NCI-H1417 treated with DMSO at 0.1 percent for 48 hours (cell line): ENCODE measurements at regions not wholly inside any gene's neighbourhood (a gene's known extent, or its start where the extent isn't known, plus 50 kb on each side); places are given as distances from the start of the nearest gene placed in this dataset.

Experiments used
- DNase-seq: peaks from one replicate; lab custom pipeline; 2025; lab: John Stamatoyannopoulos, UW

DNA sequence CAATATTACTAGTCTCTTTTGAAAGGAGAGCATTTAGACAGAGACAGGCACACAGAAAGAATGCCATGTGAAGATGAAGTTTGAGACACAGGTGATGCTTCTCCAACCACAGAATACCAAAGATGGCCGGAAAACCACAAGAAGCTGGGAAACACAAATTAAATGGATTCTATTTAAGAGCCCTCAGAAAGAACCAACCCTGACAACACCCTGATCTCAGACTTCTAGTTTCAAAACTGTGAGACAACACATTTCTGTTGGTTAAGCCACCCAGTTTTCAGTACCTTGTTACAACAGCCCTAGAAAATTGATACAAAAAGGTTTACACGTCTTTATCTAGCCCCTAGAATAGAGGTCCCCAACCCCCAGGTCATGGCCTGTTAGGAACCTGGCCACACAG lies 79.8 kb upstream of the CCNG1 start:
- no peak for DNase-seq

DNA sequence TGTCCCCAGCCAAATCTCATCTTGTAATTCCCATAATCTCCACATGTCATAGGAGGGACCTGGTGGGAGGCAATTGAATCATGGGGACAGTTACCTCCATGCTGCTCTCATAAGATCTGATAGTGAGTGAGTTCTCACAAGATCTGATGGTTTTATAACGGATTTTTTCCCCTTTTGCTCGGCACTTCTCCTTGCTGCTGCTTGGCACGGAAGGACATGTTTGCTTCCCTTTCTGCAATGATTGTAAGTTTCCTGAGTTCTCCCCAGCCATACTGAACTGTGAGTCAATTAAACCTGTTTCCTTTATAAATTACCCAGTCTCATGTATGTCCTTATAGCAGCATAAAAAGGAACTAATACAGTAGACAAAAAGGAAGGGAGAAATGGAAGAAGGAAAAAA lies 76.7 kb upstream of the CCNG1 start:
- no peak for DNase-seq

DNA sequence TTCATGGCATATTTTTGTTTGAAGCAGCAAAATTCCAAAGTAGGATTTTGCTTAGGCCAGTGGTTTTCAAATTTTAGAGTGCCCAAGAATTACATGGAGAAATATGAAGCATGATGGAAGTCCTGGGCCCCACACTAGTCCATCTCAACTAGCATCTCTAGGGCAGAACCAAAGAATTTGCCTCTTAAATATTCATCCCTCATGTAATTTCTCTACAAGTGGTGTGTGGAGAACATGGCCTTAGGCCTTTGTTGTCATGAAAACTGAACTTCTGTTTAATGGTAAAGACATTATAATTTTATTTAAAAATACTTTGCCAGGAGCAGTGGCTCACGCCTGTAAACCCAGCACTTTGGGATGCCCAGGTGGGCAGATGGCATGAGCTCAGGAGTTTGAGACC lies 75.9 kb upstream of the CCNG1 start:
- no peak for DNase-seq

DNA sequence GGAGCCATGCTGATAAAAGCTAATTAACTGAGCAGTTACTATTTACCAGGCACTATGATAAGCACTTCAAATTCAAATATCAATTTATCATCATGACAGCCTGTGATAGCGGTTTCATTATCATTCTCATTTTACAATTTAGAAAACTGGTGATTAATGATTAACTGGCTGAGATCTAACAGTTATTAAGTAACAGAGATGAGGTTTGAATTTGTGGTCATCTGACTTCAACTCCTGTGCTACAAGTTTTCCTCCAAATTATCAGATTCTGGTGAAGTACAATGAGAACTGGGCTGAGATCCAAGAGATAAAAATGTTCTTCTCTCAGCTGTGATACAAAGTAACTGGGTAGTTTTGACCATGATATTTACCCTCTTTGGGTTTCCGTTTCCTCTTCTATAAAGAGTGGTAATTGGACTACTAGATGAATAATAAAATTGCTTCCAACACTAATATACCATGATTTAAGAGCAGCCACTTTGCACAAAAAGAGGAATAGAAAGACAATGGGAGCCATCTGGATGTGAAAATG lies 74.5 kb upstream of the CCNG1 start:
- no peak for DNase-seq

DNA sequence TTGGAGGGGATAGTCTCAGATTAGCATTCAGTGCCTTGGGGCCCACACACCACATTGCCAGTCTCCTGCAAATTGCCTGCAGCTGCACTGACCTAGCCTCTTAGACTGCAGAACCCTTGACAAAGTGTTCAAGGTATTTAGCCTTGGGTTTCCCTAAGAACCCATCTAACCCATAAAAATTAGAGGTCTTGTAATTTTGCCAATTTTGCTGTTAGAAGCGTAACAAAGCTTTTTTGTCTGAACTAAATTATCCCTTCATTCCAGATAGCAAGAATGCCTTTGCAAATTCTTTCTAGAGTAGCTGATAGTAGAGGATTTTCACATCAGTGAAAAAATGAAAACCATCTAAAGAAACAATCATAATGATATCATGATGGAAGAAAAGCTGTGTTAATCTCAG lies 74.0 kb upstream of the CCNG1 start:
- DNase-seq: no peak

DNA sequence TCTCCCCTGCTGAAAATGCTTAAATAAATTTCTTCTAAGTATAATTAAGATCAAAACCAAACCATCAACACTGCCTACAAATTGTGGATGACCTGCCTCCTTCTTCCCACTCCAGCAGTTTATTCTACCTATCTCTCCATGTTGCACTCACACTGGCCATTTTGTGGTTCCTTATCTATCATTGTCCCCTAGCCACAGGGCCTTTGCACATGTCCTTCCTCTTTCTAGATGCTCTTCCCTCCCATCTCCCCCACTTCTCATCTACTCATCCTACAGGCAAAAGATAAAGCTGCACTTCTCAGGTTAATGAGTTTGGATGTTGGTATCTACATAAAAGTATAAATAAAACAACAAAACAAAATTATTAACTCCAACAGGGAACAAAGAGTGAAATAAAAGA lies 70.6 kb upstream of the CCNG1 start:
- DNase-seq: no peak

DNA sequence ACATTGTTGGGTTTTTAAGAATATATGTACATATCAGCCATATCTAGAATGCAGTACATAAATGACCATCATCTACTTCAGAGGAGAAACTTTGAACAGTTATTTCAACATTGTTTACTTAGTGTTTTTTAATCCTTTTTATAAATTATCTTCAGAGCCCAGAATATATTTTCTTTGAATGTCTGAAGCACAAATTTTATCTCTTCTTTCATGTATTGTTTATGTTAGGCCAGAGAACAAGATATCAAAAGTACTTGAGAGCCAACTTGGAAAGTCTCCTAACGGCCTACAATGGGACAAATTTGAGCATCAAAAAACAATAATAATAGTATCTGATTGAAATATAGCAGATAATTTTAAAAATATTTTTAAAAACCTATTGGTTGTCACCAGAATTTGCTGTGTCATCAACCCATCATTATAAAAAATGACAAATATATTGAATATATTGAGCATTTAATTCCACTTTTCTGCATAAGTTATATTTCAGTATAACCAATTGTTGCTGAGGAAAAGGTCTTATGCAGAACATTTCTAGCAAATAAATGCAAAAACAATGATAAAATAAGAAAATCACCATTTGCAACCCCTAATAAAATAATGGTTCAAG lies 67.5 kb upstream of the CCNG1 start:
- no peak for DNase-seq

DNA sequence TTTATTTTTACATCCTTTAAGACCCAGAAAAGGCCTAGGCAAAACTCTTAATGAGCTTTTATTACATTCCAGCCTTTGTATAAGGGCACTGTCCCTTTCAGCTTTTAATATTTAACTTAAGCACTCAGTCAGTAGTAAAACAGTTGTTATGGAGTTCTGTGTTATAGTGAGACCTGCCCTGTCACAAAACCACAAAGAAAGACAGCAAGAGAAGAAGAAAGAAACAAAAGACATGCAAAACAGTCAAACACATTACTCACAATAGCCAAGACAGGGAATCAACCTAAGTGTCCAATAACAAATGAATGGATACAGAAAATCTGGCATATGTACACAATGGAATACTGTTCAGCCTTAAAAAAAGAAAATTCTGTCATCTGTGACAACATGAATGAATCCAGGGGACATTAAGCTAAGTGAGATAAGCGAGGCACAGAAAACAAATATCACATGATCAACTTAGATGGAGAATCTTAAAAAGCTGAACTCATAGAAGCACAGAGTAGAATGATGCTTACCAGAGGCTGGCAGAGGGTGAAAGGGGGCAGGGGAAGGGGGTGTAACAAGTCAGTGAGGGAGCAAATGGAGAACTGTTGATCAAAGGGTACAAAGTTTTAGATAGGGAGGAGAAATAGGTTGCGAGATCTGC lies 63.8 kb upstream of the CCNG1 start:
- no peak for DNase-seq

DNA sequence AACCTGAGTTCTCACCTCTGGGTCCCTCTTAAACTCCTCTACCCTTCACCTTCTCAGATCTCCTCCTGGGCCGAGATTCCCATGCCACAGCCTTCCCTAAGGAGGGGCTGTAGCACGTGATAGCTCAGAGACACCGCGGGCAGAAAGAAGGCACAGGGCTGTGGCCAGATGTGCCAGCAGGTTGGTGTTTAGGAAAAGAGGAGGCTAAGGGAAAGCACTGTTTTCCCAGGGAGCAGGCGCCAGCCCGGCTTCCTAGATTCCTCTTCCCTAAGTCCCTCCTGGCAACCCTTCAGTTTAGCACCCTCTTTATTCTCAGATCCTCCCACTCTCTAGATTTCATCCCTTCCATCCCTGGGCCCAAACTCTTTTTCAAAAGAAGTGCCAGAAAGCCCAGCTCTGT lies 59.4 kb upstream of the CCNG1 start:
- DNase-seq: no peak

DNA sequence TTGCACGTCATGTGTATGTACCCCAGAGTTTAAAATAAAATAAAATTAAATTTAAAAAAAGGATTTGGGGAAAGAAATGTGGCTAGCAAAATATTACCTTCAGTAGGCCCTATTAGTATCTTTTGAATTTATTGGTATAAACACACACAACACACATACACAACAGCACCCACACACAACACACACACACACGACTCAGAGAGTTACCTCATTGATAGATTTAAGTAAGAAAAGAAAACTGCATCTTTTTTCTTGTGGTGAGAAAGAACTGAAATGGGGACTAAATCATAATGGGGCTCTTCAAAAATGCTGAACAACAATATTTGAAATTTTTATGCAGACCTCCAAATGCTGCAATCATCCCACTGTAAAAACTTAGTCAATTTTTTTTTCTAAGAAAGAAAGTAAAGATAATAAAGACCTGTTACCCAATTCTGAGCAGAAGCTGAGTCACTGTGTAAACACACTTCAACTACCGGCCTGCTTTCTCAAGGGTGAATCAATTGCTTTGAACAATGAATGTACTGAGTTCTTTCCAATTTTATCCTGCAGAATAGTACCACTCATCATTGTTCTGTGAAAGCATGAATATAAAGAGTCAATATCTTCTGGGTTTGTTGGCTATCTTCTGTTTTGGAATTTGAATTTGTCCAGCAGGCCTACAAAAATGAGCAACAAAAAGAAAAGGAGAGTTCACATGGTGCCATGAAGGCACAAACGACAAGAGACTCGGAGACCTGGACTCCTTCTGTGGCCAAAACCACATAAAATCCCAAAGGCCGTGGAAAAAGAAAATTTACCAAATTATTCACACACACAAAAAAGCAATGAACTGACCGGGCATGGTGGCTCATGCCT lies 57.9 kb upstream of the CCNG1 start:
- DNase-seq: no peak

DNA sequence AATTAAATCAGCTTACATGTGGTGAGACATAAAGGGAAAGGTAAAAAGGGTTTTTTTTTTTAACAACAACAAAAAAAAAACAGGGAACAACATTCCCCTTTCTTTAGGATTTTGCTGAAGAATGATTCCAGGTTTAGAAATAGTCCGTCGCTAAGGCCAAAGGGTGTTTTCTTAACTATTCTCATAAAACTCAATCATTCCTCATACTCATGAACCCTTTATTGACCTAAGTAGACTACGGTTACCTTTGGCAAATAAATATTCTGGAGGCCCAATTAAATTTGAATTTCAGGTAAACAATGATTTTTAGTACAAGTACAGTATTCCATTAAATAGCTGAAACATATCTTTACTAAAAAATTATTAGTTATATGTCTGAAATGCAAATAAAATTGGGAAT lies 55.6 kb upstream of the CCNG1 start:
- no peak for DNase-seq

DNA sequence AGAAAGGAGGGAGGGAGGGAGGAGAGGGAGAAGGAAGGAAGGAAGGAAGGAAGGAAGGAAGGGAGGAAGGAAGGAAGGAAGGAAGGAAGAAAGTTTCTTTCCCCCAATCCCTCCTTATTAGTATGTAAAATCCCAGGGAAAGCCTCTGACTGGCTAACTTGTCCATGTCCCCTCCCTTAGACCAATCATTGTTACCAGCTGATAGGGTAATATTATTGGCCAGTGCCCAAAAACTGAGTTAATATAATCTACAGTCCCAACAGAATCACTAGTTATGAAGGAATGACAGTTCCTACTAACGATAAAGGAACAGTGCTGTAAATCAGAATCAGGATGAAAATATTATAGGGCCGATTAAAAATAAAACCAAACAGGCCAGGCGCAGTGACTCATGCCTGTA lies 53.6 kb upstream of the CCNG1 start:
- no peak for DNase-seq

DNA sequence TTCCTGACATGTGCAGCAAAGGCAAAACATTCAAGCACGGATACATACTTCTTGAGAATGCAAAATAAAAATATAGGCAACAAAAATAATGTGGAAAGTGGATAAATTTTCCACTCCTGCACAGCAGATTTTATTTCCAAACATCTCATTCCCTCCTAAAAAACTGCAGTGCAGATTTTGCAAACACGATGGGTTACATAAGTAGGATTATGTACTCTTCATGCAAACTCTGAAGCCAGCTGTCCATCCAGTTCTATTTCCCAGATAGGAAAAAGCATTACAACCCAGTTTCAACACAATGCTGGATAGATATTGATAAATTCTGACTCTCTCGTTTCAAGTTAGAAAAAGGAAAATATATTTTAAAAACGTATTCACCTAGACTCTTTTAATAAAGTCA lies 52.7 kb upstream of the CCNG1 start:
- DNase-seq: no peak

DNA sequence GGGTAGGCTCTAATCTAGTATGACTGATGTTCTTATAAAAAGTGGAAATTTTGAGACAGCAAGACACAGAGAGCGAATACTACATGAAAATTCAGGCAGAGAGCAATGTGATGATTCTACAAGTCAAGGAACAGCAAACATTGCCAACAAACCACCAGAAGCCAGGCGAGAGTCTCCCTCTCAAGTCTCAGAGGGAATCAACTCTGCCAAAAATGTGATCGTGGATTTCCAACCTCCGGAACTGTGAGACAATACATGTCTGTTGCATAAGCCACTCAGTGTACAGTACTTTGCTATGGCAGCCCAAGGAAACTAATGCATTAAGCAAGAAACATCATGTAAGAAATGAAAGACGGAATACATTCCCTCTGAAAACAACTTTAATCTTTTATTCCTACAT lies 52.1 kb upstream of the CCNG1 start:
- DNase-seq: no peak

DNA sequence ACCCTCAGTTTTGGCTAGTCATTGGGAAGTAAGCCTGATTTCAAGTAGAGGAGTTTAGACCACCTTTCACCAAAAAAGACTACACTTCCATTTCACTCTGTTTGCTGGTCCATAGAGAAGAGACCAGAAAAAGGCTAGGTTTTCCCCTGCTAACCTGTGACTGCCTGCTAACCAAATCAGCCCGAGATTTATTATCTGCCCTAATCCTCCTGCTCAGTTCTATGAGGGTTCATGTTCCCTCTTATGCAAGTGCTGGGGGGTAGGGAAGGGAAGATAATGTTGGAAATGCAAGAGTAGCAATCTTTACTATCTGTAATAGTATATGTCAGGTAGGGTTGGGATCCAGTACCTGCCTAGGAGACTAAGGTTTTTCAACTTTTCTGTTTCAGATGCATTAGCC lies 51.6 kb upstream of the CCNG1 start:
- DNase-seq: no peak

DNA sequence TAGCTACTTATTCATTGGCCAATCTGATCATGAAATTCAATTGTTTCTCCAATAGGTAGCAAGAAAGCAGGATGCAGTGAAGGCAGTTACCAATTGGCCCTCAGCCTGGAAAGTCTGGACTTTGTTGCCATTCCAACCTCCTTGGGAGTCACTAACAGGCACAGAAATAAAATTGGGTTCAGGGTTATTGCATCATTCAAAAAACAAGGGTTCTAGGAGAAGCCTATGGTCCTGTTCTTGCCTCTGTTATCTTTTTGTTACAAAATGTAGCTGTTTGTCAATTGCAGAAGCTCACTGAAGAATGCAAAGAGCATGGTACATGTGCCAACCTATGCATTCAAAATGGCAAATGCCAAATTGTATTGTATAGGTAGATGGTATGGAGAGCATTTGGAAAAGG lies 51.0 kb upstream of the CCNG1 start:
- DNase-seq: no peak

DNA sequence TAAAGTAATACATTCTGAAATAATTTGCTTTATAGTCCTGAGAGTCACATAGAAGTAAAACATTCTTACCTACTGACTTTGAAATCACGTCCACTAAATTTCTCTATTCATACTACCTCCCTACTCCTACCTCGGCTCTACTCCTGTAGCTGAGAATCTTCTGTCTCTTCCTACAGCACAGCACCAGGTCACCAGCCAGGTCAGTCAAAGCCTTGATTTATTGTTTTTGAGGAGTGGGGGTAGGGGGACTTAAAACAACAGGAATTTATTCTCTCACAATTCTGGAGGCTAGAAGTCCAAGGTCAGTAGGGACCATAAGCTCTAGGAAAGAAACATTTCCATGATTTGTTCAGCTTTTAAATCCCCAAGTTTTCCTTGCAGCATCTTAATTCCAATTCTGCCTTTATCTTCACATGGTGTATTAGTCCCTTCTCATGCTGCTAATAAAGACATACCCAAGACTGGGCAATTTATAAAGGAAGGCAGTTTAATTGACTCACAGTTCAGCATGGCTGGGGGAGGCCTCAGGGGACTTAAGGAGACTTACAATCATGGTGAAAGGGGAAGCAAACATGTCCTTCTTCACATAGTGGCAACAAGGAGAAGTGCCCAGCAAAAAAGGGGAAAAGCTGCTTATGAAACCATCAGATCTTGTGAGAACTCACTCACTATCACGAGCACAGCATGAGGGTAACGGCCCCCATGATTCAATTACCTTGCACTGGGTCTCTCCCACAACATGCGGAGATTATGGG lies 49.6 kb upstream of the CCNG1 start:
- DNase-seq: no peak
